ENCODE measurements at regions not wholly inside any gene's neighbourhood (a gene's known extent, or its start where the extent isn't known, plus 50 kb on each side); places are given as distances from the start of the nearest gene placed in this dataset.
A peak's percentile ranks its signal among the peaks of the same experiment; 100 is the strongest.

DNA sequence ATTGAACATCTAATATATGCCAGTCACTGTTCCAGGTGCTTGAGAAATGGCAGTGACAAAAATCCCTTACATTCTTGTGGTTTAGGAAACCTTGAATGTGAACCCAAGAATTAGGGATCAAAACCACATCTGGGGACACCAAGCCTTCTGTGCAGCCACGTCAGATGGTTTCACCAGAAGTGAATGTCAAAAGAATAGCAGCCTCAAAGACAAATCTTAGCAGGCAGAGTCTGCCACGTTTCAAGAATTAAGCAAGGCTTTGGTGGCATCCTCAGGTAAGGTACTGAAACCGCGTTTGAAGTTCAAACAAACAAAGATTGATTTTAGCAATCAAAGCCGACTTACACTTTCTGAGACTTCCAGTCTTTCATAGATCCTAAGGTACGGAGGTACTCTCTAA, 225.5 kb upstream of the GNAI1 start:
- no peak overlapping the region for H3K4me3 ChIP-seq (ENCODE audit: low read length)
- TF ChIP-seq, protein P1, sequence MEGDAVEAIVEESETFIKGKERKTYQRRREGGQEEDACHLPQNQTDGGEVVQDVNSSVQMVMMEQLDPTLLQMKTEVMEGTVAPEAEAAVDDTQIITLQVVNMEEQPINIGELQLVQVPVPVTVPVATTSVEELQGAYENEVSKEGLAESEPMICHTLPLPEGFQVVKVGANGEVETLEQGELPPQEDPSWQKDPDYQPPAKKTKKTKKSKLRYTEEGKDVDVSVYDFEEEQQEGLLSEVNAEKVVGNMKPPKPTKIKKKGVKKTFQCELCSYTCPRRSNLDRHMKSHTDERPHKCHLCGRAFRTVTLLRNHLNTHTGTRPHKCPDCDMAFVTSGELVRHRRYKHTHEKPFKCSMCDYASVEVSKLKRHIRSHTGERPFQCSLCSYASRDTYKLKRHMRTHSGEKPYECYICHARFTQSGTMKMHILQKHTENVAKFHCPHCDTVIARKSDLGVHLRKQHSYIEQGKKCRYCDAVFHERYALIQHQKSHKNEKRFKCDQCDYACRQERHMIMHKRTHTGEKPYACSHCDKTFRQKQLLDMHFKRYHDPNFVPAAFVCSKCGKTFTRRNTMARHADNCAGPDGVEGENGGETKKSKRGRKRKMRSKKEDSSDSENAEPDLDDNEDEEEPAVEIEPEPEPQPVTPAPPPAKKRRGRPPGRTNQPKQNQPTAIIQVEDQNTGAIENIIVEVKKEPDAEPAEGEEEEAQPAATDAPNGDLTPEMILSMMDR (conservative IDR thresholded peaks at IDR 0.05; ENCODE audit: low read length), result no peak
- no peak for DNase-seq (ENCODE audit: low read depth)

DNA sequence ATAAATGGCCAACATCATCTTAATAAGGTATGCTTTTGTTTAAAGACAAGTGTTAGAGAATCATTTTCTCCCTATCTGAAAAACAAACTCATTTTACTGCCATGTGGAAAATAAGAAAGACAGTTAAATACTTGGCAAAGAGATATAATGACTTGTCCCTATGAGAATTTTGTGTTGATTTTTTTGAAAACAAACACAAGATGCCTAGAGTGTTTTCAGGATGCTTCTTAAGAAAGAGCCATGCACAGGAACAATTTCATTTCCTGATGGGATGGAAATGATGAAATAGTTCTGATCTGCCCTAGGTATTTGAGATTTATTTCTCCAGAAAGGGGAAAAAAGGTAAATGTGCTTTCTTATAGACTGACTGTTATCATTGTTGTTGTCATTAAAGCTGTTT, 237.5 kb upstream of the GNAI1 start:
- H3K4me3 ChIP-seq (ENCODE audit: low read length), result no peak overlapping the region
- TF ChIP-seq, protein P1 (conservative IDR thresholded peaks at IDR 0.05; ENCODE audit: low read length), result no peak
- peak; percentile 27 for DNase-seq (ENCODE audit: low read depth)

DNA sequence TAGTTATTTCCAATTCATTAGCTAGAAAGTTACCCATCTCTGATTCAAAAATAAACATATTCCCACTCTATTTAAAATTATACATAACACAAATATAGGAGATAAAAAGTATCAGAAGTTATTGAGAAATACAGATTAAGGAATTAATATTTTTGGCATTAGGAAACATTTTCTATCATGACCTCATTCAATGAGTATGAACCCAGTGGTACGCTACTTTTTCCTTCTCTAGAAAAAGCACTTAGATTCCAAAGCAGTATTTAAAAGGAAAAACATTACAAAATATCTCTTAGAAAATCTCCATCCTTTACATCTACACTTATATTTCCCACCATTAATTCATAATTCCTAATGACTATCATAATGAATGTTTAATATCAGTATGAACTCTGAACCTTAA, 240.6 kb upstream of the GNAI1 start:
- TF ChIP-seq, protein P1 (conservative IDR thresholded peaks at IDR 0.05; ENCODE audit: low read length), result no peak
- no peak overlapping the region for H3K4me3 ChIP-seq (ENCODE audit: low read length)
- DNase-seq (ENCODE audit: low read depth), result peak; percentile 15

DNA sequence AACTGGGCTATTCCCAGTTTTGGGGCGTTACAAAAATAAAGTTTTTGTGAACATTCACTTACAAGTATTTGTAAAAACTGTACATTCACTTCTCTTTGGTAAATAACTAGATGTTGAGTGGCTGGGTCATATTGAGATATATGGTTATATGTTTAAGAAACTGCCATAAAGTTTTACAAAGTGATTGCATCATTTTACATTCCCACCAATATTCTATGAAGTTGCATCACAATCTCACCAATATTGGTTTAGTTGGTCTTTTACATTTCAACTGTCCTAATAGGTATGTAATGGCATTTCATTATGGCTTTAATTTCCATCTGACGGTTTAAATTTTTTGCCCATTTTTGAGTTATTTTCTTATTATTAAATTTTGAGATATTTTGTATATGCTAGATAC, 251.7 kb upstream of the GNAI1 start:
- DNase-seq (ENCODE audit: low read depth), result no peak
- TF ChIP-seq, protein P1 (conservative IDR thresholded peaks at IDR 0.05; ENCODE audit: low read length), result no peak

DNA sequence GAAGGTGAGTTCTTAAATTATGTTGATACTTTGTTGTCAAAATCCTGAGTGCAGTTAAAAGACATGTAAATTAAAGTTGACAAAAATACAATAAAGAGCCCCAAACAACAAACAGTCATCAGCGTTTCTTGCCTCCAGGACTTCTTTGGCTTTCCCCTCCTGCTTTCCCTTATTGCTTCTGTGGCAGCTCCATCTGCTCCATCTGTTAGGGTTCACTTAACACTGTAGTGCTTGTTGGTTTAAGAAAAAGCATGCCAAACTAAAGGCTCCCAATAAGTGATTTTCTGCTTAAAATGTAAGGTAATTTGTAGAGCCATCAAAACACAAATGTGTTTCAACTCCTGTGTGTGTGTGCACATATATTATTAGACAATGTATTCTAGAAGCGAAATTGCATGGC, 254.3 kb upstream of the GNAI1 start:
- TF ChIP-seq, protein P1 (conservative IDR thresholded peaks at IDR 0.05; ENCODE audit: low read length), result no peak
- no peak overlapping the region for H3K4me3 ChIP-seq (ENCODE audit: low read length)
- no peak for DNase-seq (ENCODE audit: low read depth)

More for the DNA sequence above, 251.7 kb upstream of the GNAI1 start:
- H3K4me3 ChIP-seq (ENCODE audit: low read length), result no peak overlapping the region

DNA sequence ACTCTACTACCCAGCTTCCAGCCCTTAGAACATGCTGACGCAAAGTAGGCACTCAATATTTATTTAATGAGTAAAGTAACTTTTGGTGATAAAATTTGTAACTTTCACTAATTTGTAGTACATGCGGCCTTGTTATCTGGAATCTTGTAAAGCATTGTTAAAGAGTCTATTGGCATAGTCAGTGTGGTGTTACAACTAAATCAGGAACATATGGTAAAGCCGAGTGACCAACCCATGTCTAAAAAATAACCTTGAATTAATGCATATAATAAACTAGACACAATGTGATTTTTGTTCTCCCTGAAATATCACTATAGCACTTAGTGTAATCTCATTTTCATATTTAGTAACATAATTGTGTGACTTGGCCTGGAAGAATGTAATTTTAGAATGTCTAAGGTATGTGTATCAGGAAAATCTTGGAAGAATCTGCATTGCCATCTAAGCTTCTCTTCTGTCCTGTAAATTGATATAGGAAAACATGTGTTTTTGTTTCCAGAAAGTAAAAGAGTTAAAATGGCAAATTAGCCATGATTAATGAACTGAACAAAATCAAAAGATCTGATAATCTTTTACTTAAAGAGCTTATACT, 256.7 kb upstream of the GNAI1 start:
- TF ChIP-seq, protein P1 (conservative IDR thresholded peaks at IDR 0.05; ENCODE audit: low read length), result no peak
- DNase-seq (ENCODE audit: low read depth), result peak; percentile 12
- H3K4me3 ChIP-seq (ENCODE audit: low read length), result no peak overlapping the region

DNA sequence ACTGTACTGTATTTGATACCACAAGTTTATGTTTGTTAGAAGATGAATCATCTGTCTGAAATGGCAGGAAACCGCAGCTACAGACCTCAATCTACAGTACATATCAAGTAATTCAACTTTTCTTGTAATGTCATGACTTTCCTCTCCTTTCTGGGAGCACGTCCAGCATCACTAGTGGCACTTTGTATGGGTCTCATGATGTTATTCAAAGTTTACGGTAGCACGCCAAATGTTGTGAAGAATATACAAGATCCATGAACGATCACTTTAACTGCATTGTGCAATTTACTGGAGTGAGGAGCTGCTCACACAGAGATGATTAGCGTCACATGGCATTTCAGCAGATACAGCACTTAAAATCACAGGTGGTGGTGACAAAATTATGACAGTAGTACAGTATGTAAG, 257.8 kb upstream of the GNAI1 start:
- TF ChIP-seq, protein P1 (conservative IDR thresholded peaks at IDR 0.05; ENCODE audit: low read length), result no peak
- H3K4me3 ChIP-seq (ENCODE audit: low read length), result no peak overlapping the region
- DNase-seq (ENCODE audit: low read depth), result peak; percentile 55
